PC-9 (cell line): ENCODE measurements at regions not wholly inside any gene's neighbourhood (a gene's known extent, or its start where the extent isn't known, plus 50 kb on each side); places are given as distances from the start of the nearest gene placed in this dataset.

ENCODE experiments used
- CTCF ChIP-seq: fragments of 200-600 bp; sonication (generic); conservative IDR thresholded peaks from 2 replicates; pipeline ENCODE4 v1.6.1; 2017; ENCODE audit warnings: mixed run types, antibody characterized with exemption, mild to moderate bottlenecking, moderate library complexity
- EZH2 ChIP-seq: fragments of 200-600 bp; sonication (generic); IDR thresholded peaks from 2 replicates; pipeline ENCODE4 v1.8.0; 2017; ENCODE audit warnings: antibody characterized with exemption, low read depth

- no peak for TF ChIP-seq EZH2
- TF ChIP-seq CTCF = no peak
These were observed 64.3 kb upstream of the SHANK2 start for GRCh38 chr11:71316701-71317100.
